Epithelial cell of esophagus (primary cell): ENCODE measurements at regions not wholly inside any gene's neighbourhood (a gene's known extent, or its start where the extent isn't known, plus 50 kb on each side); places are given as distances from the start of the nearest gene placed in this dataset.

ENCODE experiments used
- DNase-seq: peaks from one replicate; pipeline ENCODE4 v3.0.0; 2010; ENCODE audit warnings: low read depth
- H3K4me3 ChIP-seq: 2 replicates; pipeline ENCODE4 v1.5.1; 2011; ENCODE audit warnings: mild to moderate bottlenecking, low read length, control low read depth
- TF ChIP-seq, protein P1 (sequence below): IDR thresholded peaks from 2 replicates; pipeline ENCODE4 v1.5.1; 2011; ENCODE audit warnings: low read depth, mild to moderate bottlenecking, low read length, control low read depth, inconsistent platforms; ENCODE audit not compliant: insufficient read depth; ENCODE audit errors: missing control alignments

DNA sequence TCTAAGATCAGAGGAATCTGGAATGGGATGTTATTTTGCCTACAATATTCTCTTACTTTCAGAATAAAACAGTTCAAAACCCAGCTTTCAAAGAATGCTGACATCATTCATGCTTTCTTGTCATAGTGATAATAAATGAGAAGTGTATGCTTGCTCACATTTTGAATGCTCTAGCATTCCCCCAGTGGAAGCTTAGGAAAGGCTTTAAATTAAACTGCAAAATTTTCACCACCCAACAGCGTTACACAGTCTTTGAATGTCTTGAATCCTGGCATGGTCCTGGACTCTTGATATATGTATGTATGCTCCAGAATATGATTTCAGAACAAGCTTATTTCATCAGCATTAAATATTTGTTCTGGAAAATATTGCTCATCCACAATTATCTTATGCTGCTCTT is 964.3 kb upstream of the NUDT12 start:
- TF ChIP-seq, protein P1, sequence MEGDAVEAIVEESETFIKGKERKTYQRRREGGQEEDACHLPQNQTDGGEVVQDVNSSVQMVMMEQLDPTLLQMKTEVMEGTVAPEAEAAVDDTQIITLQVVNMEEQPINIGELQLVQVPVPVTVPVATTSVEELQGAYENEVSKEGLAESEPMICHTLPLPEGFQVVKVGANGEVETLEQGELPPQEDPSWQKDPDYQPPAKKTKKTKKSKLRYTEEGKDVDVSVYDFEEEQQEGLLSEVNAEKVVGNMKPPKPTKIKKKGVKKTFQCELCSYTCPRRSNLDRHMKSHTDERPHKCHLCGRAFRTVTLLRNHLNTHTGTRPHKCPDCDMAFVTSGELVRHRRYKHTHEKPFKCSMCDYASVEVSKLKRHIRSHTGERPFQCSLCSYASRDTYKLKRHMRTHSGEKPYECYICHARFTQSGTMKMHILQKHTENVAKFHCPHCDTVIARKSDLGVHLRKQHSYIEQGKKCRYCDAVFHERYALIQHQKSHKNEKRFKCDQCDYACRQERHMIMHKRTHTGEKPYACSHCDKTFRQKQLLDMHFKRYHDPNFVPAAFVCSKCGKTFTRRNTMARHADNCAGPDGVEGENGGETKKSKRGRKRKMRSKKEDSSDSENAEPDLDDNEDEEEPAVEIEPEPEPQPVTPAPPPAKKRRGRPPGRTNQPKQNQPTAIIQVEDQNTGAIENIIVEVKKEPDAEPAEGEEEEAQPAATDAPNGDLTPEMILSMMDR = no peak
- no peak overlapping the region for H3K4me3 ChIP-seq
- DNase-seq = no peak

GRCh38 chr5:104513640-104514072 is 951.1 kb upstream of the NUDT12 start:
- no peak for DNase-seq
- TF ChIP-seq, protein P1 = no peak

GRCh38 chr5:104513121-104513602 is 950.6 kb upstream of the NUDT12 start:
- H3K4me3 ChIP-seq = no peak overlapping the region
- TF ChIP-seq, protein P1 = no peak
- peak; percentile 36 for DNase-seq

More at GRCh38 chr5:104513640-104514072, 951.1 kb upstream of the NUDT12 start:
- H3K4me3 ChIP-seq = no peak overlapping the region

GRCh38 chr5:104512063-104512825 is 949.7 kb upstream of the NUDT12 start:
- TF ChIP-seq, protein P1 = no peak
- H3K4me3 ChIP-seq = no peak overlapping the region
- DNase-seq = no peak

DNA sequence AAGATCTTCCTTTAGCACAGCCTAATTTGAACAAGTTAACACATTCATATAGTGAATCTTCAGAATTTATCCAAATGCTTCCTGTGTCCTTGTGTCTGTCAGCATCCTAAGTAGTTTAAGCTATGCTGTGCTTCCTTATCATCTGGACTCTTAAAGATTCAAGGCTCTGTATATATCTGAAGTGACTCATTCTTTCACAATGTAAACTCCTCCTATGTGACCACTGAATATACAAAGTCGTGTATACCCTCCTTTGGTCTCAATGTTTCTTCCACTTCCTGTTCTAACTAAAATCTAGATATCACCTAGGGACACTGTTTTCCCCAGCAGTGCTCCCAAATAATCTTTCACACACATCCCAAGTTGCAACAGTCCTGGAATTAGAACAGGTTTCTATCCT is 935.7 kb upstream of the NUDT12 start:
- TF ChIP-seq, protein P1 = no peak
- H3K4me3 ChIP-seq = no peak overlapping the region
- peak; percentile 4 for DNase-seq

DNA sequence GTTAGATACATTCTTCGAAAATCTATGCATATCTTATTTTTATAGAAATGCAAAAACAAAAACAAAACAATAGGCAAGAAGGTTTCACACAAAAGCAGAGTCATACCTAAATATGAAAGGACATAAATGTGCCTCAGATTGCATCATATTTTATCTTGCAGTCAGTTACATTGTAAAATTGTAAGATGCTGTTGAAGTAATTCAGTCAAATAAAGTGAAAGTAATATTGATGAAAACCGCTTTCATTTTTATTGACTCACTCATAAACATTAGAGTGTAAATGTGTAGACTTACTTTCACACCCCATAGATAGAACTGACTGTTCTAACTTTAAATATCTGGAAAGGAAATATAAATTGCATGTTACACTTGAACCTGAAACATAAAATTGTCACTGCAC is 931.5 kb upstream of the NUDT12 start:
- no peak for DNase-seq
- TF ChIP-seq, protein P1 = no peak
- H3K4me3 ChIP-seq = no peak overlapping the region

- H3K4me3 ChIP-seq = no peak overlapping the region
- DNase-seq = no peak
- TF ChIP-seq, protein P1 = no peak
Measured at GRCh38 chr5:104472811-104473210, 910.2 kb upstream of the NUDT12 start.
